HG02798 (cell line): ENCODE measurements at regions not wholly inside any gene's neighbourhood (a gene's known extent, or its start where the extent isn't known, plus 50 kb on each side); places are given as distances from the start of the nearest gene placed in this dataset.
A peak's percentile ranks its signal among the peaks of the same experiment; 100 is the strongest.
"Not testable (repeated sequence)": the region's sequence is repeated elsewhere in the genome, so short reads cannot be mapped to it uniquely, and the experiment has no call there.

Experiments used
- ATAC-seq: cut with Tn5 transposase; IDR thresholded peaks from one replicate; pipeline ENCODE4 v1.9.1; 2021; ENCODE audit warnings: mild to moderate bottlenecking; ENCODE audit not compliant: unreplicated experiment, poor library complexity

GRCh38 chr5:158458086-158458485, 599.1 kb upstream of the CLINT1 start:
- ATAC-seq: no peak

- ATAC-seq: no peak
Measured at GRCh38 chr5:158456756-158457155, 597.8 kb upstream of the CLINT1 start.

- no peak for ATAC-seq
Measured at GRCh38 chr5:158456241-158456640, 597.3 kb upstream of the CLINT1 start.

- no peak for ATAC-seq
Measured at GRCh38 chr5:158451993-158452672, 593.2 kb upstream of the CLINT1 start.

- ATAC-seq: no peak
Measured at GRCh38 chr5:158451203-158451992, 592.5 kb upstream of the CLINT1 start.

GRCh38 chr5:158450751-158451171, 591.8 kb upstream of the CLINT1 start:
- no peak for ATAC-seq

- not testable (repeated sequence) for ATAC-seq
Measured at GRCh38 chr5:158446761-158447160, 587.8 kb upstream of the CLINT1 start.

GRCh38 chr5:158439204-158439603, 580.3 kb upstream of the CLINT1 start:
- not testable (repeated sequence) for ATAC-seq

- ATAC-seq: no peak
Measured at GRCh38 chr5:158436271-158437065, 577.5 kb upstream of the CLINT1 start.

- peak; percentile 69 for ATAC-seq
Measured at GRCh38 chr5:158435161-158435616, 576.2 kb upstream of the CLINT1 start.

- ATAC-seq: peak; percentile 7
Measured at GRCh38 chr5:158434749-158435148, 575.8 kb upstream of the CLINT1 start.

- no peak for ATAC-seq
Measured at GRCh38 chr5:158433634-158434033, 574.7 kb upstream of the CLINT1 start.

- ATAC-seq: peak; percentile 57
Measured at GRCh38 chr5:158431369-158432029, 572.6 kb upstream of the CLINT1 start.

- ATAC-seq: no peak
Measured at GRCh38 chr5:158430798-158431167, 571.8 kb upstream of the CLINT1 start.

- ATAC-seq: peak; percentile 39
Measured at GRCh38 chr5:158430166-158430797, 571.3 kb upstream of the CLINT1 start.

GRCh38 chr5:158429564-158429963, 570.6 kb upstream of the CLINT1 start:
- ATAC-seq: no peak

GRCh38 chr5:158423623-158424200, 564.8 kb upstream of the CLINT1 start:
- ATAC-seq: no peak

- no peak for ATAC-seq
Measured at GRCh38 chr5:158422653-158423515, 563.9 kb upstream of the CLINT1 start.

GRCh38 chr5:158421319-158421718, 562.4 kb upstream of the CLINT1 start:
- no peak for ATAC-seq
